ENCODE measurements at regions not wholly inside any gene's neighbourhood (a gene's known extent, or its start where the extent isn't known, plus 50 kb on each side); places are given as distances from the start of the nearest gene placed in this dataset.

DNA sequence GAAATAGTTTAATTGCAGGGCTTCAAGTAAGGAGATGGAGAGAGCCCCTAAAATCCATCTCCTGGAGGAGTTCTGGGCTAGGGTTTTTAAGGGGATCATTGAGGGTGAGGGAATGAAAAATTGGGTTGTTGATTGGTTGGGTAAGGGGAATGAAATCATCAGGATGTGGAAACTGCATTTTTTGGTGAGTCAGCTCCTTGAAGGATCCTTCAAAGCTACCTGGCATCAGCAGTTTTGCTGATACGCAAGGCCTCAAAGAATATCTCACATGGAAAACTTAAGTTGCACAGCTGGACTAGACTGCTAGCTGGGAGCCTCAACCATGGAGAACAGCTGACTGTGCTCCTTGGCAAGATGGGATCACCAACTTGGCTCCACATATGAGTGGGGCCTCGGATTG is 136.7 kb downstream of the FGF10 start:
- peak; percentile 37 for DNase-seq (ENCODE audit: low read depth)
- no peak overlapping the region for H3K4me3 ChIP-seq (ENCODE audit: low read length)
- TF ChIP-seq, protein P1, sequence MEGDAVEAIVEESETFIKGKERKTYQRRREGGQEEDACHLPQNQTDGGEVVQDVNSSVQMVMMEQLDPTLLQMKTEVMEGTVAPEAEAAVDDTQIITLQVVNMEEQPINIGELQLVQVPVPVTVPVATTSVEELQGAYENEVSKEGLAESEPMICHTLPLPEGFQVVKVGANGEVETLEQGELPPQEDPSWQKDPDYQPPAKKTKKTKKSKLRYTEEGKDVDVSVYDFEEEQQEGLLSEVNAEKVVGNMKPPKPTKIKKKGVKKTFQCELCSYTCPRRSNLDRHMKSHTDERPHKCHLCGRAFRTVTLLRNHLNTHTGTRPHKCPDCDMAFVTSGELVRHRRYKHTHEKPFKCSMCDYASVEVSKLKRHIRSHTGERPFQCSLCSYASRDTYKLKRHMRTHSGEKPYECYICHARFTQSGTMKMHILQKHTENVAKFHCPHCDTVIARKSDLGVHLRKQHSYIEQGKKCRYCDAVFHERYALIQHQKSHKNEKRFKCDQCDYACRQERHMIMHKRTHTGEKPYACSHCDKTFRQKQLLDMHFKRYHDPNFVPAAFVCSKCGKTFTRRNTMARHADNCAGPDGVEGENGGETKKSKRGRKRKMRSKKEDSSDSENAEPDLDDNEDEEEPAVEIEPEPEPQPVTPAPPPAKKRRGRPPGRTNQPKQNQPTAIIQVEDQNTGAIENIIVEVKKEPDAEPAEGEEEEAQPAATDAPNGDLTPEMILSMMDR (IDR thresholded peaks at IDR 0.05; ENCODE audit: insufficient read depth, low read depth, low read length, missing control alignments): no peak

- no peak overlapping the region for H3K4me3 ChIP-seq (ENCODE audit: low read length)
- TF ChIP-seq, protein P1 (IDR thresholded peaks at IDR 0.05; ENCODE audit: insufficient read depth, low read depth, low read length, missing control alignments): no peak
- DNase-seq (ENCODE audit: low read depth): no peak
Measured at GRCh38 chr5:44246986-44247385, 142.2 kb downstream of the FGF10 start.

DNA sequence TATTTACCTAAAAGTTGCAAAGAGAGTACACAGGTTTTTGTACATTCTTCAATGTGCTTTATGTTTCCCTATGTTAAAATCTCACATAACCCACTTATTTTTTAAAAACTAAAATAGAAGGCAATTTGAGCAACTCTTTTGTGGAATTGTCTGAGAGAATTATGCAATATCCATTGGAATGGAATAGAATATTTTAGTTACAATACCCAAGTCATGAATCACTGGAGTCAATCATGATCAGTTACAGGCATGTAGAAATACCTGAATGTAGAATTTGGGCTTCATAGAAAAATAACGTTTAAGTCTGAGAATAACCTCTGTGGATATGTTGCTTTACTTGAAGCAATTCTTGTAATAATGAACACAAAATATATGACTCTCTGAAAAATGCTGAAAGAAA is 143.3 kb downstream of the FGF10 start:
- no peak overlapping the region for H3K4me3 ChIP-seq (ENCODE audit: low read length)
- TF ChIP-seq, protein P1 (IDR thresholded peaks at IDR 0.05; ENCODE audit: insufficient read depth, low read depth, low read length, missing control alignments): no peak
- peak; percentile 5 for DNase-seq (ENCODE audit: low read depth)

DNA sequence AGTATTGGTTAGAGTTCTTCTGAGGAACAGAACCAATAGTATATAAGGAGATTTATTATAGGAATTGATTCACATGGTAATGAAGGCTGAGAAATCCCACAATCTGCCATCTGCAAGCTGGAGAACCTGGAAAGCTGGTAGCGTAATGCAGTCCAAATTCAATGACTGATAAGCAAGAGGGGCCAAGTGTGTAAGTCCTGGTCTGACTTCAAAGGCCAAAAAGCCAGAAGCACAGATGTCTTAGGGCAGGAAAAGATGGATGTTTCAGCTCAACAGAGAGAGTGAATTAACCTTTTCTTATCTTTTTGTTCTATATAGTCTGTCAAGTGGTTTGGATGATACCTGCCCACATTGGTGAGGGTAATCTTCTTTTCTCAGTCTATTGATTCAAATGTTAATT is 146.4 kb downstream of the FGF10 start:
- DNase-seq (ENCODE audit: low read depth): no peak
- H3K4me3 ChIP-seq (ENCODE audit: low read length): no peak overlapping the region
- TF ChIP-seq, protein P1 (IDR thresholded peaks at IDR 0.05; ENCODE audit: insufficient read depth, low read depth, low read length, missing control alignments): no peak

DNA sequence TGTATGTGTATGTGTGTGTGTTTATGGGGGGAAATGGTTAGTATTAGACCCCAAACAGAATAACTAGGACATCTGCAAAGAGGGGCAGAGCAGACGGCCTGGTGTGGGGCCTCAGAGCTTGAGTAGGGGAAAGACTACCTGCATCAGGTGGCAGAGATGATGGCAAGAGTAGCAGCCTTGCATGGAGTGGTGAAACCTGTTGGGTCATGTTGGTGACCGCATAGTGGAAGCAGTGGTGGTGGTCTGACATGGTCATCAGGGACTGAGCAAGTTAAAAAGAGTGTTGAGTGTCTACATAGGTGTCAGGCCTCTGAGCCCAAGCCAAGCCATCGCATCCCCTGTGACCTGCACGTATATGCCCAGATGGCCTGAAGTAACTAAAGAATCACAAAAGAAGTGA is 153.2 kb downstream of the FGF10 start:
- TF ChIP-seq, protein P1 (IDR thresholded peaks at IDR 0.05; ENCODE audit: insufficient read depth, low read depth, low read length, missing control alignments): no peak
- no peak overlapping the region for H3K4me3 ChIP-seq (ENCODE audit: low read length)
- no peak for DNase-seq (ENCODE audit: low read depth)

DNA sequence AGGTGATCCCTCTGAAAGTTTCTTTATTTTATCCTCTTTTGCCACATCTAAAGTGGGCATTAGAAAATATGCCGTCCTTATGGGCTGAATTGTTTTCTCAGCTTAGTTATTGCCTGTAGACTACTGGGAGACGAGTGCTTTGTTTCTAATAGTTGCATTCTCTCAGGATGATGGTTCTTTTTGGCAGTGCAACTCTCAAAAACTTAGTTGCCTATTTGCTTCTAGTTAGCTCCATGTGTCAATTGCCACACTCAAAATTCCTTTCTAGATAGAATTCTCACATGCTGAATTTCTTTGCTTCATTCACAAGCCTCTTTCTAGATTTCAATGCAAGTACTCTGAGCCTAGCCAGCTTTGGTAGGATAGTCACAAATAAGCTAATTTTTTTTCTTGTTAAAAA is 155.5 kb downstream of the FGF10 start:
- DNase-seq (ENCODE audit: low read depth): no peak
- no peak overlapping the region for H3K4me3 ChIP-seq (ENCODE audit: low read length)
- TF ChIP-seq, protein P1 (IDR thresholded peaks at IDR 0.05; ENCODE audit: insufficient read depth, low read depth, low read length, missing control alignments): no peak
